IMR-90 (cell line): ENCODE measurements at regions not wholly inside any gene's neighbourhood (a gene's known extent, or its start where the extent isn't known, plus 50 kb on each side); places are given as distances from the start of the nearest gene placed in this dataset.

Experiments used
- ATAC-seq: fragments of 200-7000 bp; cut with Tn5 transposase; 2 replicates; pipeline ENCODE4 v1.9.1; 2020; ENCODE audit warnings: low read depth, mild to moderate bottlenecking, moderate library complexity
- BruUV-seq: library from RNA; stranded (reverse); fragments of 400-500 nt; replicated peaks from 2 replicates; lab custom pipeline; 2021; lab: Mats Ljungman, UMichigan
- CTCF ChIA-PET: fragments of 300-600 bp; formaldehyde crosslinking; extraction: SDS; loops from one replicate; lab custom pipeline; 2021; ENCODE audit warnings: antibody characterized with exemption; lab: Yijun Ruan, JAX
- POLR2A ChIA-PET: fragments of 300-600 bp; sonication (Branson Sonifier 250); formaldehyde crosslinking; loops from one replicate; lab custom pipeline; 2022; ENCODE audit warnings: antibody characterized with exemption; ENCODE audit not compliant: unreplicated experiment; lab: Charles Lee
- DNase-seq: peaks from one replicate; pipeline ENCODE4 v3.0.0; 2013
- H2AFZ ChIP-seq: replicated peaks from 2 replicates; pipeline ENCODE3; 2013; ENCODE audit warnings: low read length, mild to moderate bottlenecking; ENCODE audit not compliant: poor library complexity
- H2AK5ac ChIP-seq: 2 replicates; pipeline ENCODE4 v1.6.1; 2013; ENCODE audit warnings: low read depth, low read length, inconsistent platforms
- H2AK9ac ChIP-seq: replicated peaks from 2 replicates; pipeline ENCODE3; 2013; ENCODE audit warnings: mild to moderate bottlenecking, low read depth, low read length, moderate library complexity; ENCODE audit not compliant: poor library complexity
- H2BK120ac ChIP-seq: 2 replicates; pipeline ENCODE4 v1.6.1; 2013; ENCODE audit warnings: low read depth, low read length, inconsistent platforms
- H2BK15ac ChIP-seq: 3 replicates; pipeline ENCODE4 v1.6.1; 2013; ENCODE audit warnings: low read depth, low read length, inconsistent platforms
- H2BK20ac ChIP-seq: 2 replicates; pipeline ENCODE4 v1.6.1; 2013; ENCODE audit warnings: low read depth, mild to moderate bottlenecking, inconsistent platforms, low read length, moderate library complexity
- H2BK5ac ChIP-seq: 2 replicates; pipeline ENCODE4 v1.6.1; 2013; ENCODE audit warnings: mild to moderate bottlenecking, low read depth, low read length, inconsistent platforms; ENCODE audit not compliant: poor library complexity, severe bottlenecking
- H3K14ac ChIP-seq: replicated peaks from 2 replicates; pipeline ENCODE4 v1.6.1; 2013; ENCODE audit warnings: low read depth, low read length, inconsistent platforms
- H3K18ac ChIP-seq: 2 replicates; pipeline ENCODE4 v1.6.1; 2013; ENCODE audit warnings: low read depth, low read length, control low read depth
- H3K23ac ChIP-seq: 2 replicates; pipeline ENCODE4 v1.6.1; 2013; ENCODE audit warnings: low read depth, low read length, inconsistent platforms
- H3K27ac ChIP-seq: 2 replicates; pipeline ENCODE4 v1.5.1; 2013; ENCODE audit warnings: mild to moderate bottlenecking, control low read depth, low read length; ENCODE audit not compliant: insufficient read depth
- H3K27me3 ChIP-seq: 2 replicates; pipeline ENCODE4 v1.6.1; 2013; ENCODE audit warnings: low read length; ENCODE audit not compliant: control insufficient read depth, insufficient read depth
- H3K36me3 ChIP-seq: 2 replicates; pipeline ENCODE4 v1.6.1; 2013; ENCODE audit warnings: low read length, mixed read lengths; ENCODE audit not compliant: control insufficient read depth, insufficient read depth
- H3K4ac ChIP-seq: 2 replicates; pipeline ENCODE4 v1.6.1; 2013; ENCODE audit warnings: low read depth, low read length, inconsistent platforms
- H3K4me1 ChIP-seq: 2 replicates; pipeline ENCODE4 v1.6.1; 2013; ENCODE audit warnings: low read length, mixed read lengths; ENCODE audit not compliant: control insufficient read depth, insufficient read depth
- H3K4me2 ChIP-seq: 2 replicates; pipeline ENCODE4 v1.6.1; 2013; ENCODE audit warnings: low read depth, mild to moderate bottlenecking, control low read depth, low read length, moderate library complexity
- H3K4me3 ChIP-seq: 2 replicates; pipeline ENCODE4 v1.5.1; 2013; ENCODE audit warnings: low read depth, mild to moderate bottlenecking, control low read depth, low read length, moderate library complexity; ENCODE audit not compliant: insufficient read depth
- H3K56ac ChIP-seq: 2 replicates; pipeline ENCODE4 v1.6.1; 2013; ENCODE audit warnings: low read length, inconsistent platforms; ENCODE audit not compliant: insufficient read depth; ENCODE audit errors: extremely low read depth
- H3K79me1 ChIP-seq, 2 experiments: 2 replicates each; pipeline ENCODE4 v1.6.1; 2013; ENCODE audit warnings: low read length in 2 of 2, inconsistent platforms in 1 of 2, low read depth in 1 of 2
- H3K9ac ChIP-seq: 2 replicates; pipeline ENCODE4 v1.6.1; 2013; ENCODE audit warnings: low read depth, low read length, control low read depth
- H3K9me1 ChIP-seq: 2 replicates; pipeline ENCODE4 v1.6.1; 2013; ENCODE audit warnings: low read length, inconsistent platforms; ENCODE audit not compliant: insufficient read depth
- H3K9me3 ChIP-seq: 2 replicates; pipeline ENCODE4 v1.6.1; 2013; ENCODE audit warnings: low read length; ENCODE audit not compliant: control insufficient read depth, insufficient read depth
- H4K20me1 ChIP-seq: 2 replicates; pipeline ENCODE4 v1.6.1; 2013; ENCODE audit warnings: low read length, inconsistent platforms; ENCODE audit not compliant: insufficient read depth
- H4K5ac ChIP-seq: 2 replicates; pipeline ENCODE4 v1.6.1; 2013; ENCODE audit warnings: mild to moderate bottlenecking, low read depth, low read length, control low read depth
- H4K8ac ChIP-seq, 2 experiments: 2 replicates each; pipeline ENCODE4 v1.6.1; 2013; ENCODE audit warnings: low read depth in 2 of 2, low read length in 2 of 2, control low read depth in 1 of 2, inconsistent platforms in 1 of 2
- H4K91ac ChIP-seq: 2 replicates; pipeline ENCODE4 v1.6.1; 2013; ENCODE audit warnings: low read depth, low read length, inconsistent platforms; ENCODE audit not compliant: insufficient read depth
- BHLHE40 ChIP-seq: fragments of 150-350 bp; IDR thresholded peaks from 2 replicates; pipeline ENCODE4 v1.6.1; 2016; ENCODE audit warnings: mild to moderate bottlenecking, low read depth, low read length
- CEBPB ChIP-seq: IDR thresholded peaks from 2 replicates; pipeline ENCODE4 v1.6.1; 2012; ENCODE audit warnings: low read depth, low read length, improper control_type of control experiment
- CHD1 ChIP-seq: IDR thresholded peaks from 2 replicates; pipeline ENCODE4 v1.6.1; 2012; ENCODE audit warnings: low read depth, low read length, improper control_type of control experiment
- FOS ChIP-seq: fragments of 150-350 bp; IDR thresholded peaks from 2 replicates; pipeline ENCODE4 v1.6.1; 2016; ENCODE audit warnings: low read depth, low read length
- MAFK ChIP-seq: IDR thresholded peaks from 2 replicates; pipeline ENCODE4 v1.6.1; 2012; ENCODE audit warnings: low read depth, low read length, improper control_type of control experiment
- MAZ ChIP-seq: IDR thresholded peaks from 2 replicates; pipeline ENCODE4 v1.6.1; 2012; ENCODE audit warnings: low read depth, mild to moderate bottlenecking, low read length, improper control_type of control experiment, moderate library complexity, borderline replicate concordance
- MXI1 ChIP-seq: IDR thresholded peaks from 2 replicates; pipeline ENCODE4 v1.6.1; 2012; ENCODE audit warnings: low read depth, mild to moderate bottlenecking, low read length, moderate library complexity, borderline replicate concordance
- NFE2L2 ChIP-seq: fragments of 150-350 bp; IDR thresholded peaks from 2 replicates; pipeline ENCODE4 v1.6.1; 2016; ENCODE audit warnings: low read depth, mild to moderate bottlenecking, low read length
- POLR2A ChIP-seq: IDR thresholded peaks from 2 replicates; pipeline ENCODE4 v1.6.1; 2012; ENCODE audit warnings: mild to moderate bottlenecking, low read depth, low read length
- RAD21 ChIP-seq: IDR thresholded peaks from 2 replicates; pipeline ENCODE4 v1.6.1; 2012; ENCODE audit warnings: low read length, improper control_type of control experiment
- RCOR1 ChIP-seq: IDR thresholded peaks from 2 replicates; pipeline ENCODE4 v1.6.1; 2012; ENCODE audit warnings: mild to moderate bottlenecking, low read length, improper control_type of control experiment; ENCODE audit not compliant: insufficient replicate concordance
- RFX5 ChIP-seq: IDR thresholded peaks from 2 replicates; pipeline ENCODE4 v1.8.0; 2012; ENCODE audit warnings: low read depth, mild to moderate bottlenecking, low read length, moderate library complexity
- SMC3 ChIP-seq: fragments of 150-350 bp; IDR thresholded peaks from 2 replicates; pipeline ENCODE4 v1.6.1; 2016; ENCODE audit warnings: low read depth, mild to moderate bottlenecking, antibody characterized with exemption, low read length, moderate library complexity
- WGBS, 2 experiments: methylation state at CpG; one replicate each; pipeline versions ENCODE4 v1.1.5 to v1.1.7; 2013; ENCODE audit warnings: missing lambda C conversion rate in 2 of 2; ENCODE audit not compliant: insufficient read length in 1 of 2; ENCODE audit errors: extremely low coverage in 2 of 2; 5-methylcytosine and 5-hydroxymethylcytosine counted together
- dilution Hi-C: fragments of 300-500 bp; cut with HindIII; formaldehyde crosslinking; loops from one replicate; pipeline ENCODE4 v1.14.3; 2018; ENCODE audit warnings: low sequenced_read_pairs; ENCODE audit not compliant: unreplicated experiment
- in situ Hi-C: fragments of 300-500 bp; cut with MboI; formaldehyde crosslinking; loops from 3 replicates; pipeline ENCODE4 v1.14.3; 2019; ENCODE audit warnings: low sequenced_read_pairs, inconsistent platforms, mixed read lengths
- intact Hi-C: fragments of 100-400 bp; cut with micrococcal nuclease; formaldehyde crosslinking; loops from 2 replicates; pipeline ENCODE4 v1.10.0; 2022
- TF ChIP-seq, protein P1 (sequence below): conservative IDR thresholded peaks from 2 replicates; pipeline ENCODE4 v1.5.1; 2012; ENCODE audit warnings: mild to moderate bottlenecking, low read depth, low read length, improper control_type of control experiment
- TF ChIP-seq, protein P2 (sequence below): fragments of 150-350 bp; IDR thresholded peaks from 2 replicates; pipeline ENCODE4 v1.6.1; 2017; ENCODE audit warnings: mild to moderate bottlenecking, antibody characterized with exemption, low read length, low read depth
- TF ChIP-seq, protein P3 (sequence below): fragments of 150-350 bp; IDR thresholded peaks from 2 replicates; pipeline ENCODE4 v1.6.1; 2016; ENCODE audit warnings: low read depth, mild to moderate bottlenecking, low read length, moderate library complexity, borderline replicate concordance

DNA sequence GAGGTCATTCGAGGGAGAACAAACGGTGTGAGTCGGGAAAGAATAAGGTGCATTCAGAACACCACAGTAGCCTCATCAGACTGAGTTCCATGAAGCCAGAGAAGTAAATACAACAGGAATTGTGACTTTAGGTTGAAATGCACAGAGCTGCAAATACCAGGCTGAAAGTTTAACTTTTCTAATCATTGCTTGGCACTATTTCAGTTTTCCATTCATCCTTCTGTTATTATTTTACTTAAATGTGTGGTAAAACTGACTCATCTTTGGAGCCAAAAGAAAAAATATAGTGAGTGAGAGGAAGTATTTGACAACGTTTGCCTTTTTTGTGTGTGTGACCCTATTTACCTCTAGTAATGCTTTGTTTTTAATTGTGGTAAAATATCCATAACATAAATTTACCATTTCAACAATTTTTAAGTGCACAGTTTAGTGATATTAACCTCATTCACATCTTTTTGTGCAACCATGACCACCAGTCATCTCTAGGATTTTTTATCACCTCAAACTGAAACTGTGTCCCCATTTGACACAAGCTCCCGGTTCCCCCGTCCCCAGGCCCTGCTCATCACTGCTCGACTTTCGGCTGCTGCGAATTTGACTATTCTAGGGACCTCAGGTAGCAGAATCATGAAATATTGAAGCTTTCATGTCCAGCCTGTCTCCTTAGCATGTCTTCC lies 166.8 kb downstream of the HSD17B3 start:
- Histone ChIP-seq H2BK120ac (no peak overlapping the region), H3K18ac (no peak overlapping the region; the same call in 1 of the 2 replicates), H4K20me1 (no peaks in the 10 kb centered on the region), H2AK5ac (no peak overlapping the region), H3K4me2 (peak overlapping the region; percentile 46; the same call in 1 of the 2 replicates), H2AK9ac (peak overlapping the region; percentile 33), H4K91ac (no peak overlapping the region), H3K27me3 (peaks cover 31% of the 10 kb centered on the region), H4K5ac (no peak overlapping the region), H3K14ac (no peak overlapping the region), H3K79me1 (no peaks in the 10 kb centered on the region), H3K56ac (no peak overlapping the region), H2AFZ (no peak overlapping the region), H3K36me3 (no peaks in the 10 kb centered on the region), H2BK15ac (no peak overlapping the region), H2BK5ac (no peak overlapping the region), H3K9ac (no peak overlapping the region), H4K8ac (no peak overlapping the region), H2BK20ac (no peak overlapping the region; the same call in 1 of the 2 replicates), H3K27ac (no peak overlapping the region), H3K9me1 (peaks cover 4% of the 10 kb centered on the region; the same call in 1 of the 2 replicates), H3K4me3 (no peak overlapping the region), H3K9me3 (peaks cover 3% of the 10 kb centered on the region; the same call in 1 of the 2 replicates), H3K23ac (no peak overlapping the region), H3K4me1 (peaks cover 24% of the 10 kb centered on the region), H3K4ac (no peak overlapping the region)
- TF ChIP-seq CHD1 (no peak), BHLHE40 (no peak), CEBPB (no peak), RFX5 (no peak), MAZ (no peak), MXI1 (no peak), MAFK (no peak), RCOR1 (no peak), RAD21 (no peak), NFE2L2 (no peak), SMC3 (no peak), POLR2A (no peak), FOS (no peak)
- TF ChIP-seq, protein P1, sequence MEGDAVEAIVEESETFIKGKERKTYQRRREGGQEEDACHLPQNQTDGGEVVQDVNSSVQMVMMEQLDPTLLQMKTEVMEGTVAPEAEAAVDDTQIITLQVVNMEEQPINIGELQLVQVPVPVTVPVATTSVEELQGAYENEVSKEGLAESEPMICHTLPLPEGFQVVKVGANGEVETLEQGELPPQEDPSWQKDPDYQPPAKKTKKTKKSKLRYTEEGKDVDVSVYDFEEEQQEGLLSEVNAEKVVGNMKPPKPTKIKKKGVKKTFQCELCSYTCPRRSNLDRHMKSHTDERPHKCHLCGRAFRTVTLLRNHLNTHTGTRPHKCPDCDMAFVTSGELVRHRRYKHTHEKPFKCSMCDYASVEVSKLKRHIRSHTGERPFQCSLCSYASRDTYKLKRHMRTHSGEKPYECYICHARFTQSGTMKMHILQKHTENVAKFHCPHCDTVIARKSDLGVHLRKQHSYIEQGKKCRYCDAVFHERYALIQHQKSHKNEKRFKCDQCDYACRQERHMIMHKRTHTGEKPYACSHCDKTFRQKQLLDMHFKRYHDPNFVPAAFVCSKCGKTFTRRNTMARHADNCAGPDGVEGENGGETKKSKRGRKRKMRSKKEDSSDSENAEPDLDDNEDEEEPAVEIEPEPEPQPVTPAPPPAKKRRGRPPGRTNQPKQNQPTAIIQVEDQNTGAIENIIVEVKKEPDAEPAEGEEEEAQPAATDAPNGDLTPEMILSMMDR: no peak
- TF ChIP-seq, protein P2, sequence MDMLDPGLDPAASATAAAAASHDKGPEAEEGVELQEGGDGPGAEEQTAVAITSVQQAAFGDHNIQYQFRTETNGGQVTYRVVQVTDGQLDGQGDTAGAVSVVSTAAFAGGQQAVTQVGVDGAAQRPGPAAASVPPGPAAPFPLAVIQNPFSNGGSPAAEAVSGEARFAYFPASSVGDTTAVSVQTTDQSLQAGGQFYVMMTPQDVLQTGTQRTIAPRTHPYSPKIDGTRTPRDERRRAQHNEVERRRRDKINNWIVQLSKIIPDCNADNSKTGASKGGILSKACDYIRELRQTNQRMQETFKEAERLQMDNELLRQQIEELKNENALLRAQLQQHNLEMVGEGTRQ: no peak
- TF ChIP-seq, protein P3, sequence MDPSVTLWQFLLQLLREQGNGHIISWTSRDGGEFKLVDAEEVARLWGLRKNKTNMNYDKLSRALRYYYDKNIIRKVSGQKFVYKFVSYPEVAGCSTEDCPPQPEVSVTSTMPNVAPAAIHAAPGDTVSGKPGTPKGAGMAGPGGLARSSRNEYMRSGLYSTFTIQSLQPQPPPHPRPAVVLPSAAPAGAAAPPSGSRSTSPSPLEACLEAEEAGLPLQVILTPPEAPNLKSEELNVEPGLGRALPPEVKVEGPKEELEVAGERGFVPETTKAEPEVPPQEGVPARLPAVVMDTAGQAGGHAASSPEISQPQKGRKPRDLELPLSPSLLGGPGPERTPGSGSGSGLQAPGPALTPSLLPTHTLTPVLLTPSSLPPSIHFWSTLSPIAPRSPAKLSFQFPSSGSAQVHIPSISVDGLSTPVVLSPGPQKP: no peak
- in situ Hi-C loops (no loop called here), dilution Hi-C loops (no loop called here), intact Hi-C loops (loop anchor here (10.0 kb wide), 1 partner anchor 630 kb away; no protein-coding TSS in a partner anchor)
- WGBS, 2 experiments: 73% methylated on average over 6 of the region's 9 CpGs; no CpG with 5 or more reads in 1 of the 2 experiments
- ChIA-PET CTCF (no interaction called here), POLR2A (no interaction called here)
- ATAC-seq: no peak
- no TSS peak for BruUV-seq
- peak; percentile 60 for DNase-seq
